Type B pancreatic cell (in vitro differentiated cells): ENCODE measurements at regions not wholly inside any gene's neighbourhood (a gene's known extent, or its start where the extent isn't known, plus 50 kb on each side); places are given as distances from the start of the nearest gene placed in this dataset.

Source experiments
- DNase-seq: peaks from one replicate; pipeline ENCODE4 v3.0.0; 2021; ENCODE audit warnings: mixed read lengths; ENCODE audit not compliant: unreplicated experiment; ENCODE audit errors: extremely low spot score
- H3K27ac Mint-ChIP-seq: 2 replicates; pipeline ENCODE4 v1.8.0; 2021; ENCODE audit warnings: mild to moderate bottlenecking, mixed read lengths
- H3K27me3 Mint-ChIP-seq: 2 replicates; pipeline ENCODE4 v1.8.0; 2021; ENCODE audit warnings: mixed read lengths
- H3K36me3 Mint-ChIP-seq: 2 replicates; pipeline ENCODE4 v1.8.0; 2021; ENCODE audit warnings: mixed read lengths
- H3K4me1 Mint-ChIP-seq: one replicate; pipeline ENCODE4 v1.8.0; 2021; ENCODE audit warnings: mixed read lengths; ENCODE audit not compliant: unreplicated experiment
- H3K4me3 Mint-ChIP-seq: 2 replicates; pipeline ENCODE4 v1.8.0; 2021; ENCODE audit warnings: mild to moderate bottlenecking, mixed read lengths
- H3K9me3 Mint-ChIP-seq: 2 replicates; pipeline ENCODE4 v1.8.0; 2021; ENCODE audit warnings: mixed read lengths
- CTCF ChIP-seq: fragments of 200-600 bp; sonication (generic); conservative IDR thresholded peaks from 2 replicates; pipeline ENCODE4 v1.5.0; 2021; ENCODE audit warnings: antibody characterized with exemption, mild to moderate bottlenecking

- Mint-ChIP-seq H3K27me3 (no peaks in the 10 kb centered on the region), H3K27ac (no peak overlapping the region), H3K4me3 (no peak overlapping the region), H3K4me1 (peaks cover 15% of the 10 kb centered on the region), H3K9me3 (no peaks in the 10 kb centered on the region), H3K36me3 (no peaks in the 10 kb centered on the region)
- DNase-seq = no peak
- no peak for TF ChIP-seq CTCF
These were observed 69.4 kb downstream of the TOMM20 start for GRCh38 chr1:235059221-235059620.

GRCh38 chr1:235058695-235059094 lies 69.9 kb downstream of the TOMM20 start:
- Mint-ChIP-seq H3K4me1 (peaks cover 15% of the 10 kb centered on the region), H3K9me3 (no peaks in the 10 kb centered on the region), H3K27me3 (no peaks in the 10 kb centered on the region), H3K4me3 (no peak overlapping the region), H3K27ac (no peak overlapping the region), H3K36me3 (no peaks in the 10 kb centered on the region)
- no peak for TF ChIP-seq CTCF
- no peak for DNase-seq

GRCh38 chr1:235057385-235058306 lies 71.0 kb downstream of the TOMM20 start:
- H3K27me3 Mint-ChIP-seq = no peaks in the 10 kb centered on the region
- no peak for DNase-seq
- H3K4me3 Mint-ChIP-seq = no peak overlapping the region
- H3K36me3 Mint-ChIP-seq = no peaks in the 10 kb centered on the region
- peaks cover 15% of the 10 kb centered on the region for H3K4me1 Mint-ChIP-seq
- no peaks in the 10 kb centered on the region for H3K9me3 Mint-ChIP-seq
- no peak overlapping the region for H3K27ac Mint-ChIP-seq
- no peak for TF ChIP-seq CTCF

GRCh38 chr1:235056937-235057336 lies 71.7 kb downstream of the TOMM20 start:
- no peaks in the 10 kb centered on the region for H3K36me3 Mint-ChIP-seq
- TF ChIP-seq CTCF = no peak
- no peak overlapping the region for H3K4me3 Mint-ChIP-seq
- no peak for DNase-seq
- no peaks in the 10 kb centered on the region for H3K27me3 Mint-ChIP-seq
- H3K4me1 Mint-ChIP-seq = peaks cover 19% of the 10 kb centered on the region
- H3K9me3 Mint-ChIP-seq = no peaks in the 10 kb centered on the region
- no peak overlapping the region for H3K27ac Mint-ChIP-seq

GRCh38 chr1:235054936-235055335 lies 73.7 kb downstream of the TOMM20 start:
- DNase-seq = no peak
- H3K27ac Mint-ChIP-seq = no peak overlapping the region
- H3K27me3 Mint-ChIP-seq = no peaks in the 10 kb centered on the region
- H3K36me3 Mint-ChIP-seq = no peaks in the 10 kb centered on the region
- no peaks in the 10 kb centered on the region for H3K9me3 Mint-ChIP-seq
- H3K4me1 Mint-ChIP-seq = peaks cover 12% of the 10 kb centered on the region
- no peak for TF ChIP-seq CTCF
- H3K4me3 Mint-ChIP-seq = no peak overlapping the region
